KG1 (cell line): ENCODE measurements at regions not wholly inside any gene's neighbourhood (a gene's known extent, or its start where the extent isn't known, plus 50 kb on each side); places are given as distances from the start of the nearest gene placed in this dataset.
"Not testable (repeated sequence)": the region's sequence is repeated elsewhere in the genome, so short reads cannot be mapped to it uniquely, and the experiment has no call there.

ENCODE experiments used
- DNase-seq: peaks from one replicate; lab custom pipeline; 2025; lab: John Stamatoyannopoulos, UW

- no peak for DNase-seq
Observed at GRCh38 chr17:77341069-77341541, 200.3 kb downstream of the SEC14L1 start.

DNA sequence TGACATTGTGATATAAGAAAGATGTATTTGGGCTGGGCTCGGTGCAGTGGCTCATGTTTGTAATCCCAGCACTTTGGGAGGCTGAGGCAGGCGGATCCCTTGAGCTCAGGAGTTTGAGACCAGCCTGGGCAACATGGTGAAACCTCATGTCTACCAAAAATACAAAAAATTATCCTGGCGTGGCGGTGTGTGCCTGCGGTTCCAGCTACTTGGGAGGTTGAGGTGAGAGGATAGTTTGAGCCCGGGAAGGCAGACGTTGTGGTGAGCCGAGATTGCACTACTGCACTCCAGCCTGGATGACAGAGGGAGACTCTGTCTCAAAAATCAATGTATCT lies 201.9 kb downstream of the SEC14L1 start:
- DNase-seq = not testable (repeated sequence)

GRCh38 chr17:77343031-77343800 lies 202.4 kb downstream of the SEC14L1 start:
- DNase-seq = no peak

DNA sequence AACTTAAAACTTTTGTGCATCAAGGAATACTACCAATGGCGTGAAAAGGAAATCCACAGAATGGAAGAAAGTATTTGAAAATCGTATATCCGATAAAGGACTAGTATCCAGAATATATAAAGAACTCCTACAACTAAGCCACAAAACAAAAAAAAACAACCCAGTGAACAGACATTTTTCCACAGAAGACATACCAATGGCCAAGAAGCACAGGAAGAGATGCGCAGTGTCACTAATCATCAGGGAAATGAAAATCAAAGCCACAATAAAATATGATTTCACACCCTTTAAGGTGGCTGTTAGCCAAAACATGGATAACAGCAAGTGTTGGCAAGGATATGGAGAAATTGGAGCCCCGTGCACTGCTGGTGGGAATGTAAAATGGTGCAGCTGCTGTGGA lies 203.3 kb downstream of the SEC14L1 start:
- DNase-seq = no peak

- no peak for DNase-seq
Observed at GRCh38 chr17:77345260-77345910, 204.6 kb downstream of the SEC14L1 start.

GRCh38 chr17:77346765-77347164 lies 206.0 kb downstream of the SEC14L1 start:
- DNase-seq = no peak

DNA sequence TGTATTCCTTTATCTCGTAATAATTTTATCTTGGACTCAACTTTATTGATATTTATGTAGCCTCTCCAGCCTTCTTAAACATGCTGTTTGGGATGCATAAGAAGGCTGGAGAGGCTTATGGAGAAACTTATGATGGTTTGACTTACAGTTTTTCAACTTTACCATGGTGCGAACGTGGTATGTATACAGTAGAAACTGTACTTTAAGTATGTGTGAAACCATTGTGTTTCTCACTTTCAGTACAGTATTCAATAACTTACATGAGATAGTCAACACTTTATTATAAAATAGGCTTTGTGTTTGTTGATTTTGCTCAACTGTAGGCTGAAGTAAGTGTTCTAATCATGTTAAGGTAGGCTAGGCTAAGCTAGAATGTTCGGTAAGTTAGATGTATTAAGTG lies 206.8 kb downstream of the SEC14L1 start:
- no peak for DNase-seq

- DNase-seq = no peak
Observed at GRCh38 chr17:77349976-77350830, 209.4 kb downstream of the SEC14L1 start.

DNA sequence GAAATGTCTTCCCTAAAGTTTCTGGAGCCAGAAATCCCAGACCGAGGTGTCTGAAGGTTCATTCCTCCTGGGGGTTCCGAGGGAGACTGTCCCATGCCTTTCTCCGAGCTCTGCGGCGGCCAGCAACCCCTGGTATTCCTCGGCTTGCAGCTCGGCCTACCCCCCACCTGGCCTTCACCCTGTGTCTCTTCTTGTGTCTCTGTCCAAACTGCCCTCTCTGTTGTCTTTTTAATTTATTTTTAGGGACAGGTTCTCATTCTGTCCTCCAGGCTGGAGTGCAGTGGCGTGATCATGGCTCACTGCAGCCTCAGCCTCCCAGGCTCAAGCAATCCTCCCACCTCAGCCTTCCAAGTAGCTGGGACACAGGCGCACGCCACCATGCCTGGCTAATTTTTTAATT lies 211.7 kb downstream of the SEC14L1 start:
- no peak for DNase-seq

DNA sequence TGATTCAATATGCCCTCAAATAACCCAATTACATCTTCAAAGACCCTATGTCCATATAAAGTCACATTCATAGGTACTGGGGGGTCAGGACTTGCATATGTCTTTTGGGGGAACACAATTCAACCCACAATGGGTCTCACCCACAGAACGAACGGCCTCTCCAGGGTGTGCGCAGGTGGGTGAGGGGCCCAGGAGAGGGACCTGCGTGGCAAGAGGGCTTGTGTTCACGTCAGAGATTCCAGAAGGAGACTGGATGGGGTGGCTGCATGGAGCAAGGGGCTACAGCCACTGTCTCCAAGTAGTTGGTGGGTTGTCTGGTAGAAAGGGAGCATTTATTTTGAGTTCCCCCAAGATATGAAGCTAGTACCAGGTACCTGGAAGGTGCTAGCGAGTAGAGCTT lies 212.2 kb downstream of the SEC14L1 start:
- DNase-seq = no peak

- no peak for DNase-seq
Observed at GRCh38 chr17:77353684-77354419, 213.1 kb downstream of the SEC14L1 start.

DNA sequence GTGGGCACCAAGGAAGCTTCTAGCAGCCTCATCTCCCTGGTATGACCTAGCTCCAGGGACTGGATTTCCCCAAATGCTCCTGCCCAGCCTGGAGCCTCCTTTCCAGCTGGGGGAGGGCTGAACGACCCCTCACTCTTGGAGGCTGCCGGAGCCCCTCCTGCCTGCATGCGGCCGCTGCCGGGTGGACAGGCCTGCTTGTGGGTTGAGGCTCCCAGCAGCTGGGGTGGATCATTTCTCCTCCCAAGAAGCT lies 213.6 kb downstream of the SEC14L1 start:
- DNase-seq = no peak

DNA sequence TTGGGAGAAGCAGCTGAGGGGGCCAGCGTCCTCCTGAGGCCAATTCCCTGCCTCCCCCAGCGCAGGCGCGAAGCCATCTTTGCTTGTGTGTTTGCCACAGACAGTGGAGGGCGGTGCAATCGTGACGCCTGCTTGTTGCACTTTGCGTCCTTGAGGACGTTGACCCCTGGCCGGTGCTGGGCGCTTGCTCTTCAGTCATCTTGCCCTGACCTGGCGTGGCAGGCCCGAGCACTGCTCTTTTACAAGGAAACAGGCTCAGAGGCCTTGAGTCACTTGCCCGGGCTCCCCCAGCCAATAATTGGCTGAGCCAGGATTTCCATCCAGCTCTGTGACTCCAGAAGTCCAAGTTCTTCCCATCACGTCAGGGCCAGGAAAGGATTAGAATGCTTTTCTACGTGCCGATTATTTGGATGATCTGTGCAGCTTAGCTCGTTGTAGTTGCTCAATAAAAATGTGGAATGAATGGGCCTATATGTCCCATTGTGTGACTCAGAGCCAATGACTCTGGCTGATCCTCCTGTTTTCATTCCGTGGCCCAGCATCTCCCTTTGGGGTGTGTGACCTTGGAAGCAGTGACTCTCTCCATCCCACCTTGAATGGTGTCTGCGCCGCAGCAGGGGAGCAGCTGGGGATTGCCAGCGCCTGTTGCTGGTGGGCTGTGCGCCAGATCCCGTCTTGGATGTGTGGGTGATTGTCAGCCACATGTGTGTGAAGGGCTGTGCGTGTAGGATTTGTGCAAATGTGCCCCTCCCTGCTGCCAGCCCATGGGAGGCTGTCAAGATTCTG lies 214.1 kb downstream of the SEC14L1 start:
- DNase-seq = no peak

DNA sequence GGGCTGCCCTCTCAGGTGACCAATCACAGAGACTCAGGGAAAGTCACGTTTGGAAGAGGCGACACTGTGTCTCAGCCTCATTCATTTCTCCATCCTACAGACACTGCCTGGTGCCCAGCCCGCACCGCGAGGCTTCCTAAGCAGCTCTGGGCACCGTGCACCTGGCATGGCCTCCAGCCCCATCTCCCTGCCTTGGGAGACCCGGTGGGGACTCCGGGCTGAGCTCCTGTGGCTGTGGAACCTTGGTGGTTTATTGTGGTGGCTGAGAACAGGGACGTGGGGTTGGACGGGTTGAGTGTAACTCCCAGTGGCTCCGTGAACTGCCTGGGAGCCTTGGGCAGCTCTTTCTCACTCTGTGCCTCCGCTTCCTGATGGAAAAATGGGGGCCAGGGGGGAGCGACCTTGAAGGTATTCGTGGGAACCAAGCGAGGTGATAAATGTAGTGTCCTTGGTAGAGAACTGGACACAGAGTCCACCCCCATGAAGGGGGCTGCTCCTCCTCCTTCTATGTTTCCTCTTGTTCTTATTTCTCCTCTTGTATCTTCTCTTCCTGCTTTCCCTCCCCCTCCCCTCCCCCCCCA lies 215.4 kb downstream of the SEC14L1 start:
- DNase-seq = no peak

GRCh38 chr17:77356690-77357201 lies 216.0 kb downstream of the SEC14L1 start:
- no peak for DNase-seq

DNA sequence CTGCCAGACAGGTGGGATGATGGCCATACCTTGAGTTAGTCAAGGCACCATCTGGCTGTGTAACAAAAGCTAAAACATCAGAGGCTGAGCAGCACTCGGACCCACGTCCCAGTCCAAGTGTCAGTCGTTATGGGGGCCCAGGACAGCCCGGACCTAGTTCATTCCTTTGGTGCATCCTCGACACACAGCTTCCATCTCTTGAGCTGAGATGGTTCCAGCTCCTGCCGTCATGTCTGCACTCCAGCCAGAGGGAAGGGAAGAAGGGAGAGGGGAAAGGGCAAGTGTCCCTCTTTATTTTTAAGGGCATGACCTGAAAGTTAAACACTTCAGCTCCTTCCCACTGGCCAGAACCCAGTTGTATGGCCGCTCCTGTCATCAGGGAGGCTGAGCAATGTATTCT lies 218.0 kb downstream of the SEC14L1 start:
- DNase-seq = no peak

- DNase-seq = no peak
Observed at GRCh38 chr17:77359236-77359635, 218.5 kb downstream of the SEC14L1 start.

- DNase-seq = no peak
Observed at GRCh38 chr17:77361986-77362620, 221.3 kb downstream of the SEC14L1 start.

DNA sequence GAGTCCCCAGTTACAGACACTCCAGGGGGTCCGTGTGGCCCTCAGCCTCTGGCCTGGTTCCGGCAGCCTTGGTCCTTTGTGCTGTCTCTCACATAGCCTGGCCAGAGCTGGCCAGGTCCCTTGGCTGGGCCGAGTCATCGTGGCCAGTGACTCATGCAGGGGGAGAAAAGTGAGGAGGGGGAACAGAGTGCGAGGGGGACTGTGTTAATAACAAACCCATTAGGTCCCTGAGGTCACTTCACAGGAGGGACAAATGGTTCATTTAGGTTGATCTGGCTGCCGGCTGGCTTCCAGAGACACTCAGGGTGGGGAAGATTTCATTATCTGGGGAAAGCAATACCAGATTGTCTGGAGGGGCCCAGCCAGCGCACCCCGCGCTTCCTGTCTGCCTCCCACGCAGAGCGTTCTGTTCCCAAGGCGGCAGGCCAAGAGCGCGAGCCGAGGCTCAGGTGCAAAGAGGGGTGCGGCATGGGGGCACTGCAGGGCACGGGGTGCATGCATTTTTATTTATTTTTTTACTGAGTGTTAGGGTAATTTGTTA lies 223.1 kb downstream of the SEC14L1 start:
- no peak for DNase-seq

DNA sequence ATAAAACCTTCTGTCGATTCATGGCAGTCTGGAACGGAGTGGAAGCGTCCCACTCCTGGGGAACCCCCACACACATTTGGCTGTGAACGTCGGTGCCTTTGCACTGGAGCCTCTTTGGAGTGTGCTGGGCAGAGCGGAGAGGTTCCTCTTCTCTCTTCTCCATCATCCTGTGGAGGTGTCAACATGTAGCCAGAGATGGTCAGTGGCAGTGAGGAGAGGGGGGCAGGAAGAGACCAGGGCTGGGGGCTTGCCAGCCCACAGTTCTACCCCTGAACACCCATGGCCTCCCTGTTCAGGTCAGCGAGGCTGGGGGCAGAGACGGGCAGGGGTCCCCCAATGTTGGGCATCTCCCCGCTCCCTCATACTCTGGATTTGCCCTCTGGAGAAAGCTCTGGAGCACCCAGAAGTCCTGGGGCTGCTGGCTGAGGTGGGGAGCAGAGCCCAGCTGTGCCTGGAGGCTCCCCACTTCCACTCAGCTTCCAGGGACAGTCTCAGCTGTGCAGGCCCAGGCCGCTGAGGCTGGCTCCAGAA lies 223.7 kb downstream of the SEC14L1 start:
- no peak for DNase-seq
